Liver (tissue), 8 donors: ENCODE measurements at regions not wholly inside any gene's neighbourhood (a gene's known extent, or its start where the extent isn't known, plus 50 kb on each side); places are given as distances from the start of the nearest gene placed in this dataset.

ENCODE experiments used
- DNase-seq: peaks from one replicate; pipeline ENCODE4 v3.0.0-alpha.2; 2017; ENCODE audit warnings: low spot score
- H3K27ac ChIP-seq, 2 donors: one replicate each; pipeline ENCODE4 v1.7.0; 2013; ENCODE audit warnings: inconsistent platforms in 2 of 2, low read length in 2 of 2, control low read depth in 1 of 2, low read depth in 1 of 2, mild to moderate bottlenecking in 1 of 2
- H3K27me3 ChIP-seq, 4 donors: one replicate each; pipeline versions ENCODE4 v1.6.1 to v1.7.0; 2013; ENCODE audit warnings: low read length in 3 of 4, inconsistent platforms in 1 of 4, mild to moderate bottlenecking in 1 of 4, moderate library complexity in 1 of 4; ENCODE audit not compliant: control insufficient read depth in 4 of 4, insufficient read depth in 4 of 4
- H3K36me3 ChIP-seq, 4 donors: one replicate each; pipeline versions ENCODE4 v1.6.1 to v1.7.0; 2013; ENCODE audit warnings: low read length in 3 of 4, mild to moderate bottlenecking in 3 of 4, low read depth in 1 of 4, moderate library complexity in 1 of 4; ENCODE audit not compliant: control insufficient read depth in 4 of 4, insufficient read depth in 3 of 4
- H3K4me1 ChIP-seq, 4 donors: one replicate each; pipeline versions ENCODE4 v1.6.1 to v1.7.0; 2013; ENCODE audit warnings: low read length in 3 of 4, mild to moderate bottlenecking in 3 of 4, moderate library complexity in 1 of 4; ENCODE audit not compliant: control insufficient read depth in 4 of 4, insufficient read depth in 4 of 4
- H3K4me3 ChIP-seq, 3 donors: one replicate each; pipeline versions ENCODE4 v1.6.1 to v1.7.0; 2013; ENCODE audit warnings: low read length in 3 of 3, control low read depth in 1 of 3, low read depth in 1 of 3, mild to moderate bottlenecking in 1 of 3
- H3K9ac ChIP-seq, 2 donors: one replicate each; pipeline ENCODE4 v1.7.0; 2013; ENCODE audit warnings: low read length in 2 of 2, mild to moderate bottlenecking in 2 of 2, moderate library complexity in 2 of 2, control low read depth in 1 of 2, low read depth in 1 of 2
- H3K9me3 ChIP-seq, 4 donors: one replicate each; pipeline versions ENCODE4 v1.6.1 to v1.7.0; 2013; ENCODE audit warnings: low read length in 3 of 4; ENCODE audit not compliant: control insufficient read depth in 4 of 4
- ATF3 ChIP-seq: IDR thresholded peaks from 2 replicates; pipeline ENCODE4 v1.6.1; 2016; ENCODE audit warnings: antibody characterized with exemption
- CTCF ChIP-seq: fragments of 150-350 bp; IDR thresholded peaks from 2 replicates; pipeline ENCODE4 v1.5.1; 2017; ENCODE audit warnings: improper control_type of control experiment, low read depth, low read length; ENCODE audit not compliant: missing input control
- EGR1 ChIP-seq, 2 donors: IDR thresholded peaks; 2 replicates each; pipeline ENCODE4 v1.6.1; 2016 to 2018; ENCODE audit warnings: antibody characterized with exemption in 2 of 2, low read depth in 2 of 2
- FOXA2 ChIP-seq: IDR thresholded peaks from 2 replicates; pipeline ENCODE4 v1.6.1; 2016; ENCODE audit warnings: antibody characterized with exemption
- GABPA ChIP-seq, 2 donors: IDR thresholded peaks in 1 of 2; conservative IDR thresholded peaks in 1 of 2; 2 replicates each; pipeline ENCODE4 v1.6.1; 2016; ENCODE audit warnings: antibody characterized with exemption in 2 of 2, mild to moderate bottlenecking in 1 of 2, moderate library complexity in 1 of 2
- HNF4A ChIP-seq, 2 donors: conservative IDR thresholded peaks; 2 replicates each; pipeline ENCODE4 v1.6.1; 2016; ENCODE audit warnings: antibody characterized with exemption in 2 of 2, mild to moderate bottlenecking in 2 of 2
- JUND ChIP-seq, 2 donors: IDR thresholded peaks; 2 replicates each; pipeline ENCODE4 v1.6.1; 2016; ENCODE audit warnings: antibody characterized with exemption in 2 of 2
- NR2F2 ChIP-seq: IDR thresholded peaks from 2 replicates; pipeline ENCODE4 v1.6.1; 2016; ENCODE audit warnings: antibody characterized with exemption
- REST ChIP-seq: IDR thresholded peaks from 2 replicates; pipeline ENCODE4 v1.6.1; 2016; ENCODE audit warnings: antibody characterized with exemption, mild to moderate bottlenecking
- RXRA ChIP-seq, 2 donors: IDR thresholded peaks; 2 replicates each; pipeline ENCODE4 v1.6.1; 2017 to 2018; ENCODE audit warnings: antibody characterized with exemption in 2 of 2, mild to moderate bottlenecking in 1 of 2
- TAF1 ChIP-seq: conservative IDR thresholded peaks from 2 replicates; pipeline ENCODE4 v1.6.1; 2016; ENCODE audit warnings: antibody characterized with exemption, mild to moderate bottlenecking
- YY1 ChIP-seq: IDR thresholded peaks from 2 replicates; pipeline ENCODE4 v1.6.1; 2016; ENCODE audit warnings: antibody characterized with exemption, mild to moderate bottlenecking
- ZBTB33 ChIP-seq: IDR thresholded peaks from 2 replicates; pipeline ENCODE4 v1.6.1; 2016; ENCODE audit warnings: antibody characterized with exemption
- WGBS: extraction: QIAGEN DNeasy Blood & Tissue Kit; methylation state at CpG from one replicate; pipeline ENCODE4 v1.1.7; 2013; 5-methylcytosine and 5-hydroxymethylcytosine counted together
- donor health status: healthy.
- donor health status: healthy.
- donor health status: healthy.
- donor health status: healthy.
- donor health status: healthy.

- H3K27me3 ChIP-seq, result no peaks in the 10 kb centered on the region
- no peaks in the 10 kb centered on the region for H3K36me3 ChIP-seq
- TF ChIP-seq REST (no peak), EGR1 (IDR thresholded peaks at IDR 0.05; ENCODE audit: low read depth in 2 of 2) (no peak), ZBTB33 (no peak), RXRA (IDR thresholded peaks at IDR 0.05) (no peak), CTCF (no peak), ATF3 (no peak), TAF1 (no peak), YY1 (no peak)
- no peak for DNase-seq
- no peak overlapping the region for H3K9ac ChIP-seq
- H3K4me3 ChIP-seq, result no peak overlapping the region
- H3K9me3 ChIP-seq, result no peaks in the 10 kb centered on the region
- H3K4me1 ChIP-seq, result no peaks in the 10 kb centered on the region
- H3K27ac ChIP-seq, result no peak overlapping the region
Observed at GRCh38 chr3:168262887-168263286, 167.2 kb upstream of the GOLIM4 start.

- Histone ChIP-seq H3K27me3 (no peaks in the 10 kb centered on the region), H3K4me1 (no peaks in the 10 kb centered on the region), H3K36me3 (no peaks in the 10 kb centered on the region), H3K4me3 (no peak overlapping the region), H3K9me3 (no peaks in the 10 kb centered on the region), H3K27ac (no peak overlapping the region), H3K9ac (no peak overlapping the region)
- DNase-seq, result no peak
- TF ChIP-seq NR2F2, result no peak
- 92% methylated on average over 1 of the region's 1 CpG for WGBS
Observed at GRCh38 chr3:168260859-168261258, 165.1 kb upstream of the GOLIM4 start.

GRCh38 chr3:168251371-168251770 lies 155.6 kb upstream of the GOLIM4 start:
- peaks cover 0 to 5% (median 0%) of the 10 kb centered on the region in 4 donors for H3K27me3 ChIP-seq
- no peak overlapping the region for H3K4me3 ChIP-seq
- peaks cover 0 to 6% (median 0%) of the 10 kb centered on the region in 4 donors for H3K9me3 ChIP-seq
- 74% methylated on average over 2 of the region's 2 CpGs for WGBS
- H3K4me1 ChIP-seq, result peaks cover 5 to 26% (median 17%) of the 10 kb centered on the region in 4 donors
- H3K36me3 ChIP-seq, result no peaks in the 10 kb centered on the region
- DNase-seq, result no peak
- TF ChIP-seq GABPA (IDR thresholded peaks at IDR 0.05 in 1 of 2, conservative IDR thresholded peaks at IDR 0.05 in 1 of 2), result no peak
- TF ChIP-seq ZBTB33, result no peak
- TF ChIP-seq FOXA2, result no peak
- TF ChIP-seq TAF1, result no peak
- TF ChIP-seq CTCF, result no peak
- TF ChIP-seq HNF4A (conservative IDR thresholded peaks at IDR 0.05), result no peak
- no peak for TF ChIP-seq RXRA (IDR thresholded peaks at IDR 0.05)
- no peak for TF ChIP-seq JUND (IDR thresholded peaks at IDR 0.05)
- no peak for TF ChIP-seq YY1
- no peak overlapping the region for H3K9ac ChIP-seq
- no peak overlapping the region for H3K27ac ChIP-seq
